HUES64 (cell line): ENCODE measurements at regions not wholly inside any gene's neighbourhood (a gene's known extent, or its start where the extent isn't known, plus 50 kb on each side); places are given as distances from the start of the nearest gene placed in this dataset.
A peak's percentile ranks its signal among the peaks of the same experiment; 100 is the strongest.

Experiments
- H3K27ac ChIP-seq: 2 replicates; pipeline ENCODE4 v1.7.0; 2013; ENCODE audit warnings: low read depth, low read length, inconsistent platforms
- H3K27me3 ChIP-seq: 2 replicates; pipeline ENCODE4 v1.6.1; 2013; ENCODE audit warnings: mild to moderate bottlenecking, low read length; ENCODE audit not compliant: insufficient read depth
- H3K36me3 ChIP-seq: 2 replicates; pipeline ENCODE4 v1.6.1; 2013; ENCODE audit warnings: mild to moderate bottlenecking, low read length; ENCODE audit not compliant: insufficient read depth
- H3K4me1 ChIP-seq: 2 replicates; pipeline ENCODE4 v1.6.1; 2013; ENCODE audit warnings: mild to moderate bottlenecking, low read length, moderate library complexity; ENCODE audit not compliant: insufficient read depth
- H3K4me3 ChIP-seq: 2 replicates; pipeline ENCODE4 v1.5.1; 2013; ENCODE audit warnings: mild to moderate bottlenecking, low read length, moderate library complexity
- H3K9ac ChIP-seq: 2 replicates; pipeline ENCODE4 v1.6.1; 2013; ENCODE audit warnings: mild to moderate bottlenecking, low read depth, low read length
- H3K9me3 ChIP-seq: 2 replicates; pipeline ENCODE4 v1.6.1; 2013; ENCODE audit warnings: low read depth, low read length; ENCODE audit not compliant: insufficient read depth
- WGBS: fragments of 150-250, 120-280 bp; methylation state at CpG from one replicate; pipeline ENCODE4 v1.1.7; 2013; ENCODE audit warnings: missing lambda C conversion rate; 5-methylcytosine and 5-hydroxymethylcytosine counted together

GRCh38 chr12:115507560-115507889 lies 770.0 kb downstream of the MED13L start:
- no peak overlapping the region for H3K9ac ChIP-seq
- WGBS = 17% methylated on average over 5 of the region's 5 CpGs

DNA sequence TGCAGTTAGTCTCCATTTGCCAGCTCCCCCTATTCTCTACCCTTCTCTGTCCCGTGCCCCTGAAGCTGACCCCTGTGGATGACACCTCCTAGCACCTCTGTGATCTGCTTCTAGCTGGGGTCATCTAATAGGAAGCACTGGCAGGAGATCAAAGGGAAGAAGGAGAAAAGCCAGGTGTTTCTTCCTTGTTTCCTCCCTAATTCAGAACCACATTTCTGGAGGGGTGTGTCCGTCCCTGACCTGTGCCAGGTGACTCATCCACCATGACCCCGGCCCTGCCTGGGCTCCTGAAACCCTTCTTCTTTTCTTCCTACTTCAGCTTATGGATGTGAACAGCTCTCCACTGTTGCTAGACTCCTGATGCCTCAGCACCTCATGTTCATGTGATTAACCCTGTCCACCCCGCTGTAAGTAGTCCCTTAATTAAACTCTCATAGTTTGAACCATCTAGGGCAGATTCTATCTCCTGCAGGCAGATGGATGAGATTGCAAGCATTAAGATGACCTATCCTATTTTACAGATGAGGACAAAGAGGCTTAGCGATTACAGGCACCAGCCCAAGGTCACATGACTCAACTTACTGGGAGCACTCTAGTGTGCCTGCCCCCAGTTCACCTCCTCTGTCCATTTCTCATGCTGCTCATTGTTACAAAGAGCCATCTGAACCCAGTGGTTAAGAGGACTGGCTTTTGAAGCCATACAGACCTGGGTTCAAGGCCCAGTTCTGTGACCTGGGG lies 770.5 kb downstream of the MED13L start:
- H3K9ac ChIP-seq = 0 out of 2 replicates have a peak overlapping the region, but pooled peaks have one; percentile 33
- no peaks in the 10 kb centered on the region for H3K9me3 ChIP-seq
- 42% methylated on average over 5 of the region's 5 CpGs for WGBS
- no peaks in the 10 kb centered on the region for H3K36me3 ChIP-seq
- peak overlapping the region; percentile 32; the same call in 1 of the 2 replicates for H3K4me3 ChIP-seq
- H3K27ac ChIP-seq = peak overlapping the region; percentile 76; the same call in 1 of the 2 replicates
- H3K4me1 ChIP-seq = peaks cover 40% of the 10 kb centered on the region
- H3K27me3 ChIP-seq = peaks cover 32% of the 10 kb centered on the region

More at GRCh38 chr12:115507560-115507889, 770.0 kb downstream of the MED13L start:
- Histone ChIP-seq H3K27ac (peak overlapping the region; percentile 76; the same call in 1 of the 2 replicates), H3K4me1 (peaks cover 45% of the 10 kb centered on the region), H3K9me3 (no peaks in the 10 kb centered on the region), H3K4me3 (peak overlapping the region; percentile 32), H3K27me3 (peaks cover 32% of the 10 kb centered on the region), H3K36me3 (no peaks in the 10 kb centered on the region)

DNA sequence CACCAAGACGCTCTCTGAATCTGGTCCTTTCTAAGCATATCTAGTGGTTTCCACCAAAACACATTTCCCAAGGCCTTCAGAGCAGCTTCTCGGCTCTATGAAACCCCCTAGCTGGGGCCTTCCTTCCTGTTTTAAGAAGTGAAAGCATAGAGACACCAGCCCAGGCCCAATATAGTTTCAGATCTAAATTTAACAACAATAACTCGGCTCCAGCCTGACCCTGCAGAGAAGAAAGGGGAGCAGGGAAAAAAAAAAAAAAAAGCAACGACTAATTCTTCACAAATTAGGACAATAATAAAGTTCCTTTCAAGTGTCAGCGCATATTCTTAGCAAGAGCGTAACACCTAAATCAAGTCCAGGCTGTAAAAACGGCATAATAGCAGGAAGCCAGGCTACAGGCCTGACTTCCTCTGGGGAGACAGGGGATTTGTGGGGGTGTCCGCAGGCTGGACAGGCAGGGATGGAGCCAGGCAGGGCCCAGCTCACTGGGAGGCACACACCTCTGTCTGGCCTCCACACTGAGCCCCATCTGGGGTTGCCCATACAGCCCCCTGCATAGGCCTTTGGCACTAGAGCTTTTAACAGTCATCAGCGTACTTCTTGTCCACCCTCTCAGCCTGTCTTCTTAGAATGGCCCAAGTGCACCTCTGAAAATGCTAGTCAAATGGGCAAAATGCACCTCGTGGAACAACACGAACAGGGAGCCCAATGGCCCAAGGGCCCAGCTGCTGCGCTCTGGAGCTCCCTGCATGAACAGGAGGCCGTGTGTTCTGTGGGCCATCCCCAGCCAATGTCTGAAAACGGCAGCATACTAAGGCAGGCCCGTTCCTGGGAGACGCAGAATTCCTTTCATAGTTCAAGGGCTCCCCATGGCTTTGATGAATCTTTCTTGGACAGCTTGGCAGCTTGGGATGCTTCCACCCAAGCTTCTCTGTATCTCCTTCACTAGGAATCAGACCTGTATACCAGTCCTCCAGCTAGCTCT lies 772.9 kb downstream of the MED13L start:
- WGBS = 81% methylated on average over 15 of the region's 16 CpGs
- H3K36me3 ChIP-seq = no peaks in the 10 kb centered on the region
- no peaks in the 10 kb centered on the region for H3K9me3 ChIP-seq
- H3K27me3 ChIP-seq = peaks cover 11% of the 10 kb centered on the region
- no peak overlapping the region for H3K4me3 ChIP-seq
- H3K27ac ChIP-seq = no peak overlapping the region
- H3K9ac ChIP-seq = no peak overlapping the region
- peaks cover 34% of the 10 kb centered on the region for H3K4me1 ChIP-seq

GRCh38 chr12:115500872-115501271 lies 776.6 kb downstream of the MED13L start:
- no peaks in the 10 kb centered on the region for H3K9me3 ChIP-seq
- 93% methylated on average over 4 of the region's 4 CpGs for WGBS
- H3K27me3 ChIP-seq = no peaks in the 10 kb centered on the region
- H3K9ac ChIP-seq = no peak overlapping the region
- no peak overlapping the region for H3K27ac ChIP-seq
- no peak overlapping the region for H3K4me3 ChIP-seq
- H3K36me3 ChIP-seq = no peaks in the 10 kb centered on the region
- 0 out of 2 replicates have a peak, but pooled peaks cover 9% of the 10 kb centered on the region for H3K4me1 ChIP-seq

- Histone ChIP-seq H3K9ac (no peak overlapping the region), H3K4me3 (no peak overlapping the region), H3K9me3 (no peaks in the 10 kb centered on the region), H3K36me3 (no peaks in the 10 kb centered on the region), H3K27ac (no peak overlapping the region), H3K4me1 (no peaks in the 10 kb centered on the region), H3K27me3 (peaks cover 3% of the 10 kb centered on the region; the same call in 1 of the 2 replicates)
- WGBS = 95% methylated on average over 3 of the region's 3 CpGs
Observed at GRCh38 chr12:115495300-115495699, 782.2 kb downstream of the MED13L start.

GRCh38 chr12:115492553-115492952 lies 784.9 kb downstream of the MED13L start:
- H3K27ac ChIP-seq = no peak overlapping the region
- no peaks in the 10 kb centered on the region for H3K36me3 ChIP-seq
- H3K4me1 ChIP-seq = no peaks in the 10 kb centered on the region
- H3K4me3 ChIP-seq = no peak overlapping the region
- H3K9ac ChIP-seq = no peak overlapping the region
- WGBS = 0% methylated on average over 1 of the region's 2 CpGs
- no peaks in the 10 kb centered on the region for H3K9me3 ChIP-seq
- H3K27me3 ChIP-seq = peaks cover 3% of the 10 kb centered on the region; the same call in 1 of the 2 replicates

DNA sequence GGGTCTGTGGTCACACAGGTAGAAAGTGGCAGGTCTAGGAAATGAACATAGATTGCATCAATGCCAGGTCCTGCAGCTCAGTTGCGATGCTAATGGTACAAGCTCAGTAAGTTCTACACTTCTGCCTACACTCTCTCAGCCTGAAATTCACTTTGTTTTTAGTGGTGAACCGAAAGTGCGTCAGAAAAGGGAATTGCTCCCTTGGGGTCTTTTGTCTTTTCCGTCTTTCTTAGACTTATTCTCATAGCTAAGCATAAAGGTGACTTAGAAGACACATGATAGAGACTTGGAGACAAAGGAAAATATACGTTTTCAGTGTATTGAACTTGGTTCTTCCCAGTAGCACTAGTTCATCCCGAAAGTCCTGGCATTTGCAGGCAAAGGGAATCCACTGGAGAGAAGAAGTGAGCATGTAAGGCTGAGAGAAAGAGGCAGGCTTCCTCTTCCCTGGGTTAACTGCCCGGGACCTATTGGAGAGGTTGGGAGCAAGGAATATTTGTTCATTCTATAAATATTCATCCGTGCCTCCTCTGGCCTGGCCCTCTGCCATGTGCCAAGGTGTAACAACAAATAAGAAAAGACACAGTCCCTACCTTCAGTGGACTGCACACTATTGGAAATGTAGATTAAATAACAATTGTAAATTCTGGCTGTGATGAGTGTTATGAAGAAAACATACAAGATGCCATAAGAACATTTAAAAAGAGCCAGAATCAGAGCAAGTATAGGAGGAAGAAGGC lies 785.8 kb downstream of the MED13L start:
- no peaks in the 10 kb centered on the region for H3K9me3 ChIP-seq
- no peaks in the 10 kb centered on the region for H3K36me3 ChIP-seq
- H3K4me1 ChIP-seq = no peaks in the 10 kb centered on the region
- 73% methylated on average over 6 of the region's 8 CpGs for WGBS
- H3K9ac ChIP-seq = no peak overlapping the region
- no peak overlapping the region for H3K4me3 ChIP-seq
- H3K27ac ChIP-seq = no peak overlapping the region
- H3K27me3 ChIP-seq = peaks cover 3% of the 10 kb centered on the region; the same call in 1 of the 2 replicates

DNA sequence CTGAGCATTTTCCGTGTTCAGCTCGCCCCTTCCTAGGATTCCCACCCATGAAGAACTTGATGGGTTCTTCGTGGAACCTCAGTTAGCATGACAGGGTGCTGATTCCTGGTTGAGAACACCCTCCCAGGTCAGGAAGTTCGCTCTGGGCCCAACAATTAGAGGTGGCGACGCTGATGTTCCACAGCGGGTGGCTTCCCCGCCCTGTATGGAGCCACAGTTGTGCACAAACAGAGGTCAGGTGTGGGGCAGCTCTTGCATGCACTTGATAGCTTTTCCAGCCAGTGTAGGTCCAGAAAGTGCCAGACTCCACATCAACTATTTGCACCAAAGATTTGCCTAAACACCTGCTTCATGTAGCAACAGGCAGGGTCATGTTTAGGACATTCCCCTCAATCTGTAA lies 788.2 kb downstream of the MED13L start:
- no peak overlapping the region for H3K27ac ChIP-seq
- no peak overlapping the region for H3K9ac ChIP-seq
- 85% methylated on average over 8 of the region's 8 CpGs for WGBS
- H3K27me3 ChIP-seq = no peaks in the 10 kb centered on the region
- H3K4me3 ChIP-seq = no peak overlapping the region
- H3K9me3 ChIP-seq = peaks cover 8% of the 10 kb centered on the region; the same call in 1 of the 2 replicates
- no peaks in the 10 kb centered on the region for H3K4me1 ChIP-seq
- no peaks in the 10 kb centered on the region for H3K36me3 ChIP-seq

DNA sequence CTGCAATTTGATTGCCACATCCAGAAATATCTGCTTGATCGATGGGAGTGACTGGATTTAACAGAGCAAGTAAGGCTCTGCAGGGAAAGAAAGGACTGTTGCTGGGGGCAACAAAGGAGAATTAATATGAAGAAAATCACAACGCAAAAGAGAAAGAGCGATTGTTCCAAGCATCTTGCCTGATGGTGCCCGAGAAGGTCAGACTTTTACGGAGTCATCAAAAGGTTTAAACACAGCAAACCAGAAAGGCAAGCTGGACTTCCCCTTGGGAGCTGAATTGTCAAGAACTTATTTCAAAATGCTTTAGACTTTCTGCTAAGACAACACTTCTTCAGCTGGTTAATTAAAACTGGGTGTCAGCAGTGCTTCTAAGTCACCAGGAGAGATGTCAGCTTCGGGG lies 791.5 kb downstream of the MED13L start:
- Histone ChIP-seq H3K9me3 (peaks cover 10% of the 10 kb centered on the region; the same call in 1 of the 2 replicates), H3K4me1 (no peaks in the 10 kb centered on the region), H3K27ac (no peak overlapping the region), H3K36me3 (no peaks in the 10 kb centered on the region), H3K4me3 (no peak overlapping the region), H3K27me3 (no peaks in the 10 kb centered on the region), H3K9ac (no peak overlapping the region)
- 95% methylated on average over 6 of the region's 6 CpGs for WGBS

GRCh38 chr12:115485503-115485902 lies 792.0 kb downstream of the MED13L start:
- WGBS = 97% methylated on average over 1 of the region's 2 CpGs

More at GRCh38 chr12:115485503-115485902, 792.0 kb downstream of the MED13L start:
- no peak overlapping the region for H3K27ac ChIP-seq
- no peaks in the 10 kb centered on the region for H3K27me3 ChIP-seq
- H3K4me1 ChIP-seq = no peaks in the 10 kb centered on the region
- no peaks in the 10 kb centered on the region for H3K36me3 ChIP-seq
- H3K4me3 ChIP-seq = no peak overlapping the region
- H3K9me3 ChIP-seq = peaks cover 10% of the 10 kb centered on the region; the same call in 1 of the 2 replicates
- no peak overlapping the region for H3K9ac ChIP-seq
